ENCODE measurements at regions not wholly inside any gene's neighbourhood (a gene's known extent, or its start where the extent isn't known, plus 50 kb on each side); places are given as distances from the start of the nearest gene placed in this dataset.

- Histone ChIP-seq H3K27ac (ENCODE audit: low read length) (no peak overlapping the region), H3K27me3 (ENCODE audit: insufficient read depth, low read length) (no peaks in the 10 kb centered on the region), H3K9ac (ENCODE audit: low read depth, low read length) (no peak overlapping the region), H3K36me3 (ENCODE audit: insufficient read depth, low read depth, low read length) (no peaks in the 10 kb centered on the region), H3K9me3 (ENCODE audit: insufficient read depth, low read depth, low read length) (no peaks in the 10 kb centered on the region), H3K4me1 (ENCODE audit: insufficient read depth, low read length) (no peaks in the 10 kb centered on the region), H3K4me3 (ENCODE audit: low read length) (no peak overlapping the region)
These were observed 63.5 kb upstream of the MYCBP2 start for GRCh38 chr13:77390391-77390790.

GRCh38 chr13:77389625-77390000 lies 62.7 kb upstream of the MYCBP2 start:
- Histone ChIP-seq H3K4me1 (ENCODE audit: insufficient read depth, low read length) (no peaks in the 10 kb centered on the region; the same call in 1 of the 2 replicates), H3K9ac (ENCODE audit: low read depth, low read length) (no peak overlapping the region), H3K27ac (ENCODE audit: low read length) (no peak overlapping the region)

GRCh38 chr13:77388944-77389624 lies 62.2 kb upstream of the MYCBP2 start:
- Histone ChIP-seq H3K9ac (ENCODE audit: low read depth, low read length) (no peak overlapping the region), H3K36me3 (ENCODE audit: insufficient read depth, low read depth, low read length) (no peaks in the 10 kb centered on the region), H3K27me3 (ENCODE audit: insufficient read depth, low read length) (no peaks in the 10 kb centered on the region), H3K27ac (ENCODE audit: low read length) (no peak overlapping the region), H3K4me1 (ENCODE audit: insufficient read depth, low read length) (peaks cover under 1% of the 10 kb centered on the region; the same call in 1 of the 2 replicates), H3K4me3 (ENCODE audit: low read length) (no peak overlapping the region), H3K9me3 (ENCODE audit: insufficient read depth, low read depth, low read length) (no peaks in the 10 kb centered on the region)

More at GRCh38 chr13:77389625-77390000, 62.7 kb upstream of the MYCBP2 start:
- H3K9me3 ChIP-seq (ENCODE audit: insufficient read depth, low read depth, low read length): no peaks in the 10 kb centered on the region
- H3K36me3 ChIP-seq (ENCODE audit: insufficient read depth, low read depth, low read length): no peaks in the 10 kb centered on the region
- H3K27me3 ChIP-seq (ENCODE audit: insufficient read depth, low read length): no peaks in the 10 kb centered on the region
- H3K4me3 ChIP-seq (ENCODE audit: low read length): no peak overlapping the region

GRCh38 chr13:77387607-77388200 lies 60.8 kb upstream of the MYCBP2 start:
- Histone ChIP-seq H3K4me3 (ENCODE audit: low read length) (no peak overlapping the region), H3K27me3 (ENCODE audit: insufficient read depth, low read length) (no peaks in the 10 kb centered on the region), H3K4me1 (ENCODE audit: insufficient read depth, low read length) (peaks cover 12% of the 10 kb centered on the region), H3K9me3 (ENCODE audit: insufficient read depth, low read depth, low read length) (no peaks in the 10 kb centered on the region), H3K27ac (ENCODE audit: low read length) (no peak overlapping the region), H3K36me3 (ENCODE audit: insufficient read depth, low read depth, low read length) (no peaks in the 10 kb centered on the region), H3K9ac (ENCODE audit: low read depth, low read length) (no peak overlapping the region)

GRCh38 chr13:77386880-77387606 lies 60.1 kb upstream of the MYCBP2 start:
- H3K36me3 ChIP-seq (ENCODE audit: insufficient read depth, low read depth, low read length): no peaks in the 10 kb centered on the region
- H3K4me1 ChIP-seq (ENCODE audit: insufficient read depth, low read length): peaks cover 18% of the 10 kb centered on the region
- H3K27me3 ChIP-seq (ENCODE audit: insufficient read depth, low read length): no peaks in the 10 kb centered on the region
- H3K4me3 ChIP-seq (ENCODE audit: low read length): no peak overlapping the region
- H3K9ac ChIP-seq (ENCODE audit: low read depth, low read length): no peak overlapping the region
- no peak overlapping the region for H3K27ac ChIP-seq (ENCODE audit: low read length)
- H3K9me3 ChIP-seq (ENCODE audit: insufficient read depth, low read depth, low read length): no peaks in the 10 kb centered on the region

GRCh38 chr13:77386046-77386445 lies 59.2 kb upstream of the MYCBP2 start:
- Histone ChIP-seq H3K4me1 (ENCODE audit: insufficient read depth, low read length) (peaks cover 18% of the 10 kb centered on the region), H3K27ac (ENCODE audit: low read length) (no peak overlapping the region), H3K9me3 (ENCODE audit: insufficient read depth, low read depth, low read length) (no peaks in the 10 kb centered on the region), H3K27me3 (ENCODE audit: insufficient read depth, low read length) (no peaks in the 10 kb centered on the region), H3K9ac (ENCODE audit: low read depth, low read length) (no peak overlapping the region), H3K4me3 (ENCODE audit: low read length) (no peak overlapping the region), H3K36me3 (ENCODE audit: insufficient read depth, low read depth, low read length) (no peaks in the 10 kb centered on the region)

GRCh38 chr13:77384999-77385398 lies 58.1 kb upstream of the MYCBP2 start:
- Histone ChIP-seq H3K27ac (ENCODE audit: low read length) (no peak overlapping the region), H3K9ac (ENCODE audit: low read depth, low read length) (no peak overlapping the region), H3K36me3 (ENCODE audit: insufficient read depth, low read depth, low read length) (no peaks in the 10 kb centered on the region), H3K27me3 (ENCODE audit: insufficient read depth, low read length) (no peaks in the 10 kb centered on the region), H3K4me3 (ENCODE audit: low read length) (no peak overlapping the region), H3K4me1 (ENCODE audit: insufficient read depth, low read length) (peaks cover 18% of the 10 kb centered on the region), H3K9me3 (ENCODE audit: insufficient read depth, low read depth, low read length) (no peaks in the 10 kb centered on the region)

GRCh38 chr13:77383097-77383496 lies 56.2 kb upstream of the MYCBP2 start:
- H3K27me3 ChIP-seq (ENCODE audit: insufficient read depth, low read length): no peaks in the 10 kb centered on the region

GRCh38 chr13:77381059-77381458 lies 54.2 kb upstream of the MYCBP2 start:
- Histone ChIP-seq H3K27me3 (ENCODE audit: insufficient read depth, low read length) (no peaks in the 10 kb centered on the region), H3K27ac (ENCODE audit: low read length) (no peak overlapping the region), H3K4me1 (ENCODE audit: insufficient read depth, low read length) (peaks cover 18% of the 10 kb centered on the region)

More at GRCh38 chr13:77383097-77383496, 56.2 kb upstream of the MYCBP2 start:
- H3K27ac ChIP-seq (ENCODE audit: low read length): no peak overlapping the region
- no peaks in the 10 kb centered on the region for H3K36me3 ChIP-seq (ENCODE audit: insufficient read depth, low read depth, low read length)
- no peaks in the 10 kb centered on the region for H3K9me3 ChIP-seq (ENCODE audit: insufficient read depth, low read depth, low read length)
- peak overlapping the region; percentile 14; the same call in 1 of the 2 replicates for H3K4me3 ChIP-seq (ENCODE audit: low read length)
- peaks cover 18% of the 10 kb centered on the region for H3K4me1 ChIP-seq (ENCODE audit: insufficient read depth, low read length)
- H3K9ac ChIP-seq (ENCODE audit: low read depth, low read length): no peak overlapping the region; the same call in 1 of the 2 replicates

GRCh38 chr13:77379508-77379907 lies 52.6 kb upstream of the MYCBP2 start:
- H3K4me1 ChIP-seq (ENCODE audit: insufficient read depth, low read length): peaks cover 25% of the 10 kb centered on the region
- H3K9me3 ChIP-seq (ENCODE audit: insufficient read depth, low read depth, low read length): no peaks in the 10 kb centered on the region
- H3K9ac ChIP-seq (ENCODE audit: low read depth, low read length): no peak overlapping the region
- no peak overlapping the region for H3K27ac ChIP-seq (ENCODE audit: low read length)
- no peaks in the 10 kb centered on the region for H3K27me3 ChIP-seq (ENCODE audit: insufficient read depth, low read length)
- no peaks in the 10 kb centered on the region for H3K36me3 ChIP-seq (ENCODE audit: insufficient read depth, low read depth, low read length)
- H3K4me3 ChIP-seq (ENCODE audit: low read length): no peak overlapping the region

More at GRCh38 chr13:77381059-77381458, 54.2 kb upstream of the MYCBP2 start:
- no peak overlapping the region for H3K9ac ChIP-seq (ENCODE audit: low read depth, low read length)
- H3K4me3 ChIP-seq (ENCODE audit: low read length): no peak overlapping the region
- H3K36me3 ChIP-seq (ENCODE audit: insufficient read depth, low read depth, low read length): no peaks in the 10 kb centered on the region
- H3K9me3 ChIP-seq (ENCODE audit: insufficient read depth, low read depth, low read length): no peaks in the 10 kb centered on the region

- Histone ChIP-seq H3K9ac (ENCODE audit: low read depth, low read length) (no peak overlapping the region), H3K36me3 (ENCODE audit: insufficient read depth, low read depth, low read length) (no peaks in the 10 kb centered on the region), H3K9me3 (ENCODE audit: insufficient read depth, low read depth, low read length) (no peaks in the 10 kb centered on the region), H3K27ac (ENCODE audit: low read length) (no peak overlapping the region), H3K4me1 (ENCODE audit: insufficient read depth, low read length) (peaks cover 29% of the 10 kb centered on the region), H3K27me3 (ENCODE audit: insufficient read depth, low read length) (no peaks in the 10 kb centered on the region), H3K4me3 (ENCODE audit: low read length) (no peak overlapping the region)
These were observed 51.8 kb upstream of the MYCBP2 start for GRCh38 chr13:77378662-77379061.

GRCh38 chr13:77377016-77377415 lies 50.1 kb upstream of the MYCBP2 start:
- Histone ChIP-seq H3K4me3 (ENCODE audit: low read length) (no peak overlapping the region), H3K4me1 (ENCODE audit: insufficient read depth, low read length) (peaks cover 26% of the 10 kb centered on the region), H3K9me3 (ENCODE audit: insufficient read depth, low read depth, low read length) (no peaks in the 10 kb centered on the region), H3K36me3 (ENCODE audit: insufficient read depth, low read depth, low read length) (no peaks in the 10 kb centered on the region), H3K9ac (ENCODE audit: low read depth, low read length) (no peak overlapping the region), H3K27me3 (ENCODE audit: insufficient read depth, low read length) (no peaks in the 10 kb centered on the region), H3K27ac (ENCODE audit: low read length) (no peak overlapping the region)

Data from iPS-20b (cell line).